Fibroblast of mammary gland (primary cell): ENCODE measurements at regions not wholly inside any gene's neighbourhood (a gene's known extent, or its start where the extent isn't known, plus 50 kb on each side); places are given as distances from the start of the nearest gene placed in this dataset.

Experiments
- DNase-seq: peaks from one replicate; pipeline ENCODE4 v3.0.0-alpha.2; 2010; ENCODE audit warnings: low read depth
- H3K4me3 ChIP-seq: 2 replicates; pipeline ENCODE4 v1.5.1; 2011; ENCODE audit warnings: low read depth, mild to moderate bottlenecking, low read length, moderate library complexity; ENCODE audit not compliant: control insufficient read depth
- TF ChIP-seq, protein P1 (sequence below): conservative IDR thresholded peaks from 2 replicates; pipeline ENCODE4 v1.5.1; 2011; ENCODE audit warnings: low read depth, low read length, inconsistent platforms; ENCODE audit not compliant: control insufficient read depth, insufficient read depth

DNA sequence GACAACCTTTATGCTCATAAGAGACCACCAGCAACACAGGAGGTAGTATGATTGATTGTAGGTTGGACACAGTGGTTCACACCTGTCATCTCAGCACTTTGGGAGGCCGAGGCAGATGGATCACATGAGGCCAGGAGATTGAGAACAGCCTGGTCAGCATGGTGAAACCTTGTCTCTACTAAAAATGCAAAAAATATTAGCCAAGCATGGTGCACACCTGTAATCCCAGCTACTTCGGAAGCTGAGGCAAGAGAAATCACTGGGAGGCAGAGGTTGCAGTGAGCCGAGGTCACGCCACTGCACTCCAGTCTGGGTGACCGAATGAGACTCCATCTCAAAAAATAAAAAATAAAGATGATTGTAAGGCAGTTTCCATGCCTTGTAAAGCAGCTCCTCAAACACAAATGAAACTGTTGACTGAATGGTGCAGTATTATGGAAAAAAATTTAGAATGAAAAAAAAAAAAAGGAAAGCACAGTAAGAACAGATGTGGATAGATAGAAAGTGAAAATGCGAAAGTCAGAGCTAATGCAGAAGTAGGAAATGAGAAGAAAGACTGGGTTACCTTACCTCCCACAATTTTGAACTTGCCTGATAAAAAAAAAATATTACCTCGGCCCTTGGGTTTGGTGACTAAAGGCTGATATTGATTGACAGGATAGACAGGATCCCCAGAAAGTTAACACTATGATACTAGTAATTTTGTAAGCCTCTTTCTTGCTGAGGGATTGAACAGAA is 249.2 kb upstream of the TRAM1L1 start:
- TF ChIP-seq, protein P1, sequence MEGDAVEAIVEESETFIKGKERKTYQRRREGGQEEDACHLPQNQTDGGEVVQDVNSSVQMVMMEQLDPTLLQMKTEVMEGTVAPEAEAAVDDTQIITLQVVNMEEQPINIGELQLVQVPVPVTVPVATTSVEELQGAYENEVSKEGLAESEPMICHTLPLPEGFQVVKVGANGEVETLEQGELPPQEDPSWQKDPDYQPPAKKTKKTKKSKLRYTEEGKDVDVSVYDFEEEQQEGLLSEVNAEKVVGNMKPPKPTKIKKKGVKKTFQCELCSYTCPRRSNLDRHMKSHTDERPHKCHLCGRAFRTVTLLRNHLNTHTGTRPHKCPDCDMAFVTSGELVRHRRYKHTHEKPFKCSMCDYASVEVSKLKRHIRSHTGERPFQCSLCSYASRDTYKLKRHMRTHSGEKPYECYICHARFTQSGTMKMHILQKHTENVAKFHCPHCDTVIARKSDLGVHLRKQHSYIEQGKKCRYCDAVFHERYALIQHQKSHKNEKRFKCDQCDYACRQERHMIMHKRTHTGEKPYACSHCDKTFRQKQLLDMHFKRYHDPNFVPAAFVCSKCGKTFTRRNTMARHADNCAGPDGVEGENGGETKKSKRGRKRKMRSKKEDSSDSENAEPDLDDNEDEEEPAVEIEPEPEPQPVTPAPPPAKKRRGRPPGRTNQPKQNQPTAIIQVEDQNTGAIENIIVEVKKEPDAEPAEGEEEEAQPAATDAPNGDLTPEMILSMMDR = no peak
- no peak overlapping the region for H3K4me3 ChIP-seq
- no peak for DNase-seq

- TF ChIP-seq, protein P1 = no peak
- H3K4me3 ChIP-seq = no peak overlapping the region
- no peak for DNase-seq
These were observed 272.1 kb upstream of the TRAM1L1 start for GRCh38 chr4:117357437-117357836.

- DNase-seq = no peak
- TF ChIP-seq, protein P1 = no peak
- H3K4me3 ChIP-seq = no peak overlapping the region
These were observed 272.5 kb upstream of the TRAM1L1 start for GRCh38 chr4:117357866-117358265.

DNA sequence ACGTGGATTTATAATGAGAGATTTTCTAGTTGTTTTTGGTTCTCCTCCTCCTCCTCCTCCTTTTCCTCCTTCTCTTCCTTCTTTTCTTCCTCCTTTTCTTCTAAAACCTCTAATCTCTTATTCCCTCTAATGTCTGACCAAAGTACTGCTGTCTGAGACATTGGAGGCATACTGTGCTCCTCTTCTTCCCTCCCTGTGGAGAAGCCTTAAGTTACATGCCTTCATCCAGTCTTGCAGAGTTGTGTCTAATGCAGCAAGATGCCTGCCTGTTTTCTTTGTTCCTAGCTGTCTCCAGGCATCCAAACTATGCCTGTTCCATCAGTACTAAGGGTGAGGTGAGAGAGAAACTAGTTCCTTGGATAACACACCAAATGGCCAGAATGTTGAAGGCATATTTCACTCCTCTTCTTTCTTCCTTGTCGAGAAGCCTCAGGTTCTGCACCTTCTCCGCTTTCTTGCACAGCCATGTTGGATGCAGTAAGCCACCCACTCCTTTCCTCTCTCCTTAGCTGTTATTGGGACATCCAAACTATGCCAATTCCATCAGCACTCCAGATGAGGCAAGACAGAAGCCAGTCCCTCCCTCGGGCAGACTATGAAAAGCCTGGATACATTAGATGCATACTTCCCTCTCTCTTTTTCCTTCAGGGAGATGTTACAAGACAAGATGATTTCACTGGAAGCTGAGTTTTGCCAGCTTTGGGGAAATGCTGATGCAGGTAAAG is 285.7 kb upstream of the TRAM1L1 start:
- H3K4me3 ChIP-seq = no peak overlapping the region
- no peak for DNase-seq
- TF ChIP-seq, protein P1 = no peak

GRCh38 chr4:117375101-117375500 is 289.7 kb upstream of the TRAM1L1 start:
- no peak overlapping the region for H3K4me3 ChIP-seq
- no peak for DNase-seq
- TF ChIP-seq, protein P1 = no peak

DNA sequence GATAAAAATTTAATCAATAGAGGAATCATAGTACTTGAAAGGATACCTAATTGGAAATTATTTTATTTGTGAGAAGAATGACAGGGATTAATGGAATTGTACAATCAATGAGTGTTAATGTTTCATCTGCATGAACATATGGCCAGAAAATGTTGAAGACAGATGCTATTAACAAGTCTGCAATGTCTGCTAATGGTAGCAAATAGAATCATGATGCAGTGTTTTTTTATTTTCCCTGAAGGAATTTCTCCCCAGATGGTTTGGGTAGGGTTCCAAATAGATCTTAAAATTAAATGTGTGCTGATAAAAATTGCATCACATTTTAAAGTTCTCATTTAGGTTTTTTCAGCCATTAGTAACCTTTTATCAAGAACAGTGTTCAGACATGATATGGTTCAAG is 291.3 kb upstream of the TRAM1L1 start:
- H3K4me3 ChIP-seq = no peak overlapping the region
- no peak for DNase-seq
- TF ChIP-seq, protein P1 = no peak

GRCh38 chr4:117378942-117379341 is 293.6 kb upstream of the TRAM1L1 start:
- DNase-seq = no peak
- no peak overlapping the region for H3K4me3 ChIP-seq
- TF ChIP-seq, protein P1 = no peak
